Liver (tissue), 8 donors: ENCODE measurements at regions not wholly inside any gene's neighbourhood (a gene's known extent, or its start where the extent isn't known, plus 50 kb on each side); places are given as distances from the start of the nearest gene placed in this dataset.

ENCODE experiments used
- DNase-seq: peaks from one replicate; pipeline ENCODE4 v3.0.0-alpha.2; 2017; ENCODE audit warnings: low spot score
- H3K27ac ChIP-seq, 2 donors: one replicate each; pipeline ENCODE4 v1.7.0; 2013; ENCODE audit warnings: inconsistent platforms in 2 of 2, low read length in 2 of 2, control low read depth in 1 of 2, low read depth in 1 of 2, mild to moderate bottlenecking in 1 of 2
- H3K27me3 ChIP-seq, 4 donors: one replicate each; pipeline versions ENCODE4 v1.6.1 to v1.7.0; 2013; ENCODE audit warnings: low read length in 3 of 4, inconsistent platforms in 1 of 4, mild to moderate bottlenecking in 1 of 4, moderate library complexity in 1 of 4; ENCODE audit not compliant: control insufficient read depth in 4 of 4, insufficient read depth in 4 of 4
- H3K36me3 ChIP-seq, 4 donors: one replicate each; pipeline versions ENCODE4 v1.6.1 to v1.7.0; 2013; ENCODE audit warnings: low read length in 3 of 4, mild to moderate bottlenecking in 3 of 4, low read depth in 1 of 4, moderate library complexity in 1 of 4; ENCODE audit not compliant: control insufficient read depth in 4 of 4, insufficient read depth in 3 of 4
- H3K4me1 ChIP-seq, 4 donors: one replicate each; pipeline versions ENCODE4 v1.6.1 to v1.7.0; 2013; ENCODE audit warnings: low read length in 3 of 4, mild to moderate bottlenecking in 3 of 4, moderate library complexity in 1 of 4; ENCODE audit not compliant: control insufficient read depth in 4 of 4, insufficient read depth in 4 of 4
- H3K4me3 ChIP-seq, 3 donors: one replicate each; pipeline versions ENCODE4 v1.6.1 to v1.7.0; 2013; ENCODE audit warnings: low read length in 3 of 3, control low read depth in 1 of 3, low read depth in 1 of 3, mild to moderate bottlenecking in 1 of 3
- H3K9ac ChIP-seq, 2 donors: one replicate each; pipeline ENCODE4 v1.7.0; 2013; ENCODE audit warnings: low read length in 2 of 2, mild to moderate bottlenecking in 2 of 2, moderate library complexity in 2 of 2, control low read depth in 1 of 2, low read depth in 1 of 2
- H3K9me3 ChIP-seq, 4 donors: one replicate each; pipeline versions ENCODE4 v1.6.1 to v1.7.0; 2013; ENCODE audit warnings: low read length in 3 of 4; ENCODE audit not compliant: control insufficient read depth in 4 of 4
- ATF3 ChIP-seq: IDR thresholded peaks from 2 replicates; pipeline ENCODE4 v1.6.1; 2016; ENCODE audit warnings: antibody characterized with exemption
- EGR1 ChIP-seq, 2 donors: IDR thresholded peaks; 2 replicates each; pipeline ENCODE4 v1.6.1; 2016 to 2018; ENCODE audit warnings: antibody characterized with exemption in 2 of 2, low read depth in 2 of 2
- FOXA1 ChIP-seq: IDR thresholded peaks from 2 replicates; pipeline ENCODE4 v1.6.1; 2016; ENCODE audit warnings: antibody characterized with exemption
- GABPA ChIP-seq, 2 donors: IDR thresholded peaks in 1 of 2; conservative IDR thresholded peaks in 1 of 2; 2 replicates each; pipeline ENCODE4 v1.6.1; 2016; ENCODE audit warnings: antibody characterized with exemption in 2 of 2, mild to moderate bottlenecking in 1 of 2, moderate library complexity in 1 of 2
- HNF4A ChIP-seq, 2 donors: conservative IDR thresholded peaks; 2 replicates each; pipeline ENCODE4 v1.6.1; 2016; ENCODE audit warnings: antibody characterized with exemption in 2 of 2, mild to moderate bottlenecking in 2 of 2
- HNF4G ChIP-seq: IDR thresholded peaks from 2 replicates; pipeline ENCODE4 v1.6.1; 2016; ENCODE audit warnings: antibody characterized with exemption
- JUND ChIP-seq, 2 donors: IDR thresholded peaks; 2 replicates each; pipeline ENCODE4 v1.6.1; 2016; ENCODE audit warnings: antibody characterized with exemption in 2 of 2
- NR2F2 ChIP-seq: IDR thresholded peaks from 2 replicates; pipeline ENCODE4 v1.6.1; 2016; ENCODE audit warnings: antibody characterized with exemption
- RAD21 ChIP-seq, 2 donors: IDR thresholded peaks; 2 replicates each; pipeline ENCODE4 v1.6.1; 2016; ENCODE audit warnings: antibody characterized with exemption in 2 of 2, mild to moderate bottlenecking in 2 of 2
- RXRA ChIP-seq, 2 donors: IDR thresholded peaks; 2 replicates each; pipeline ENCODE4 v1.6.1; 2017 to 2018; ENCODE audit warnings: antibody characterized with exemption in 2 of 2, mild to moderate bottlenecking in 1 of 2
- SP1 ChIP-seq: IDR thresholded peaks from 2 replicates; pipeline ENCODE4 v1.6.1; 2018; ENCODE audit warnings: antibody characterized with exemption, mild to moderate bottlenecking
- TAF1 ChIP-seq: conservative IDR thresholded peaks from 2 replicates; pipeline ENCODE4 v1.6.1; 2016; ENCODE audit warnings: antibody characterized with exemption, mild to moderate bottlenecking
- YY1 ChIP-seq: IDR thresholded peaks from 2 replicates; pipeline ENCODE4 v1.6.1; 2016; ENCODE audit warnings: antibody characterized with exemption, mild to moderate bottlenecking
- ZBTB33 ChIP-seq: IDR thresholded peaks from 2 replicates; pipeline ENCODE4 v1.6.1; 2016; ENCODE audit warnings: antibody characterized with exemption
- WGBS: extraction: QIAGEN DNeasy Blood & Tissue Kit; methylation state at CpG from one replicate; pipeline ENCODE4 v1.1.7; 2013; 5-methylcytosine and 5-hydroxymethylcytosine counted together
- TF ChIP-seq, protein P1 (sequence below): fragments of 150-350 bp; IDR thresholded peaks from 2 replicates; pipeline ENCODE4 v1.5.1; 2017; ENCODE audit warnings: improper control_type of control experiment, low read depth, low read length; ENCODE audit not compliant: missing input control
- TF ChIP-seq, protein P2 (sequence below): IDR thresholded peaks from 2 replicates; pipeline ENCODE4 v1.6.1; 2016; ENCODE audit warnings: antibody characterized with exemption, mild to moderate bottlenecking
- TF ChIP-seq, protein P3 (sequence below): IDR thresholded peaks from 2 replicates; pipeline ENCODE4 v1.6.1; 2016; ENCODE audit warnings: antibody characterized with exemption
- donor health status: healthy.
- donor health status: healthy.
- donor health status: healthy.
- donor health status: healthy.
- donor health status: healthy.

DNA sequence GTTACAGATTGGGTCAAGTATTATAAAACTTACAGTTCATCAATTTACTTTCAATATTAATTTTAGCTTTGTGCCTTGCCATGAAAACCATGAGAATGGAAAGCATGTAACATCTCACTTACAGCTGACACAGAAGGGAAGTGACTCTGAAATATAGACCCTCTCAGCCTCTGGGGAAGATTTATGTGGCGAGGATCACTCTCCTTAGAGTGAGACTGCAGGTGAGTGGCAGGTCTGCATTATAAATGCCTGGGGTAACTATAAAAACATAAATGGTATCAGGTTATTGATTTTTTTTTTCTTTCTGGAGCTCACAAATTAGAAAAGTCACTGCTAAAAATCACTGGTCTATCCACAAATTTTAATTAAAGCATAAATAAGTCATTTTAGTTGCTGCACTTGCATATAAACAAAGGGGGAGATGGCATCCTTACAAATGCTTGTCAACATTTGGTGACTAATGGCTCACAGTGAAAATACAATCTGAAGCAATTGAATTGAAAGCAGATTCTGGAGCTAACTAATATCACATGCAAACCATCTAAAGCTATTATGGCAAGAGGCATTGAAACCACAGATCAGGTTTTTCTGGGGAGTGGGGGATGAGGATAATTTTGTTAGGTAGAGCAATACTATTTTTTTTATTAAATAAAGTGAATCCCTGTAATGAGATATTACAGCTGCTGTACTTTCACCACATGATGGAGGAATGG is 200.9 kb downstream of the TM2D1 start:
- 91% methylated on average over 1 of the region's 1 CpG for WGBS
- Histone ChIP-seq H3K4me3 (no peak overlapping the region), H3K36me3 (no peaks in the 10 kb centered on the region), H3K4me1 (no peaks in the 10 kb centered on the region), H3K9me3 (no peaks in the 10 kb centered on the region), H3K9ac (no peak overlapping the region), H3K27me3 (no peaks in the 10 kb centered on the region), H3K27ac (no peak overlapping the region)
- no peak for TF ChIP-seq SP1
- TF ChIP-seq, protein P1, sequence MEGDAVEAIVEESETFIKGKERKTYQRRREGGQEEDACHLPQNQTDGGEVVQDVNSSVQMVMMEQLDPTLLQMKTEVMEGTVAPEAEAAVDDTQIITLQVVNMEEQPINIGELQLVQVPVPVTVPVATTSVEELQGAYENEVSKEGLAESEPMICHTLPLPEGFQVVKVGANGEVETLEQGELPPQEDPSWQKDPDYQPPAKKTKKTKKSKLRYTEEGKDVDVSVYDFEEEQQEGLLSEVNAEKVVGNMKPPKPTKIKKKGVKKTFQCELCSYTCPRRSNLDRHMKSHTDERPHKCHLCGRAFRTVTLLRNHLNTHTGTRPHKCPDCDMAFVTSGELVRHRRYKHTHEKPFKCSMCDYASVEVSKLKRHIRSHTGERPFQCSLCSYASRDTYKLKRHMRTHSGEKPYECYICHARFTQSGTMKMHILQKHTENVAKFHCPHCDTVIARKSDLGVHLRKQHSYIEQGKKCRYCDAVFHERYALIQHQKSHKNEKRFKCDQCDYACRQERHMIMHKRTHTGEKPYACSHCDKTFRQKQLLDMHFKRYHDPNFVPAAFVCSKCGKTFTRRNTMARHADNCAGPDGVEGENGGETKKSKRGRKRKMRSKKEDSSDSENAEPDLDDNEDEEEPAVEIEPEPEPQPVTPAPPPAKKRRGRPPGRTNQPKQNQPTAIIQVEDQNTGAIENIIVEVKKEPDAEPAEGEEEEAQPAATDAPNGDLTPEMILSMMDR = no peak
- no peak for TF ChIP-seq HNF4G
- no peak for TF ChIP-seq EGR1 (IDR thresholded peaks at IDR 0.05; ENCODE audit: low read depth in 2 of 2)
- no peak for TF ChIP-seq ATF3
- TF ChIP-seq, protein P2, sequence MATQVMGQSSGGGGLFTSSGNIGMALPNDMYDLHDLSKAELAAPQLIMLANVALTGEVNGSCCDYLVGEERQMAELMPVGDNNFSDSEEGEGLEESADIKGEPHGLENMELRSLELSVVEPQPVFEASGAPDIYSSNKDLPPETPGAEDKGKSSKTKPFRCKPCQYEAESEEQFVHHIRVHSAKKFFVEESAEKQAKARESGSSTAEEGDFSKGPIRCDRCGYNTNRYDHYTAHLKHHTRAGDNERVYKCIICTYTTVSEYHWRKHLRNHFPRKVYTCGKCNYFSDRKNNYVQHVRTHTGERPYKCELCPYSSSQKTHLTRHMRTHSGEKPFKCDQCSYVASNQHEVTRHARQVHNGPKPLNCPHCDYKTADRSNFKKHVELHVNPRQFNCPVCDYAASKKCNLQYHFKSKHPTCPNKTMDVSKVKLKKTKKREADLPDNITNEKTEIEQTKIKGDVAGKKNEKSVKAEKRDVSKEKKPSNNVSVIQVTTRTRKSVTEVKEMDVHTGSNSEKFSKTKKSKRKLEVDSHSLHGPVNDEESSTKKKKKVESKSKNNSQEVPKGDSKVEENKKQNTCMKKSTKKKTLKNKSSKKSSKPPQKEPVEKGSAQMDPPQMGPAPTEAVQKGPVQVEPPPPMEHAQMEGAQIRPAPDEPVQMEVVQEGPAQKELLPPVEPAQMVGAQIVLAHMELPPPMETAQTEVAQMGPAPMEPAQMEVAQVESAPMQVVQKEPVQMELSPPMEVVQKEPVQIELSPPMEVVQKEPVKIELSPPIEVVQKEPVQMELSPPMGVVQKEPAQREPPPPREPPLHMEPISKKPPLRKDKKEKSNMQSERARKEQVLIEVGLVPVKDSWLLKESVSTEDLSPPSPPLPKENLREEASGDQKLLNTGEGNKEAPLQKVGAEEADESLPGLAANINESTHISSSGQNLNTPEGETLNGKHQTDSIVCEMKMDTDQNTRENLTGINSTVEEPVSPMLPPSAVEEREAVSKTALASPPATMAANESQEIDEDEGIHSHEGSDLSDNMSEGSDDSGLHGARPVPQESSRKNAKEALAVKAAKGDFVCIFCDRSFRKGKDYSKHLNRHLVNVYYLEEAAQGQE = no peak
- TF ChIP-seq FOXA1 = no peak
- TF ChIP-seq RXRA (IDR thresholded peaks at IDR 0.05) = no peak
- no peak for TF ChIP-seq NR2F2
- TF ChIP-seq YY1 = no peak
- TF ChIP-seq JUND (IDR thresholded peaks at IDR 0.05) = no peak
- no peak for TF ChIP-seq ZBTB33
- TF ChIP-seq, protein P3, sequence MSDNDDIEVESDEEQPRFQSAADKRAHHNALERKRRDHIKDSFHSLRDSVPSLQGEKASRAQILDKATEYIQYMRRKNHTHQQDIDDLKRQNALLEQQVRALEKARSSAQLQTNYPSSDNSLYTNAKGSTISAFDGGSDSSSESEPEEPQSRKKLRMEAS = no peak
- no peak for TF ChIP-seq GABPA (IDR thresholded peaks at IDR 0.05 in 1 of 2, conservative IDR thresholded peaks at IDR 0.05 in 1 of 2)
- DNase-seq = no peak

- 94% methylated on average over 1 of the region's 1 CpG for WGBS
- no peak overlapping the region for H3K4me3 ChIP-seq
- no peaks in the 10 kb centered on the region for H3K4me1 ChIP-seq
- H3K9me3 ChIP-seq = no peaks in the 10 kb centered on the region
- H3K9ac ChIP-seq = no peak overlapping the region
- H3K27me3 ChIP-seq = no peaks in the 10 kb centered on the region
- H3K36me3 ChIP-seq = no peaks in the 10 kb centered on the region
- no peak for DNase-seq
- H3K27ac ChIP-seq = no peak overlapping the region
- TF ChIP-seq TAF1 (no peak), RAD21 (IDR thresholded peaks at IDR 0.05) (no peak), HNF4G (no peak), FOXA1 (no peak), YY1 (no peak), HNF4A (conservative IDR thresholded peaks at IDR 0.05) (no peak), GABPA (IDR thresholded peaks at IDR 0.05 in 1 of 2, conservative IDR thresholded peaks at IDR 0.05 in 1 of 2) (no peak), NR2F2 (no peak), JUND (IDR thresholded peaks at IDR 0.05) (no peak), EGR1 (IDR thresholded peaks at IDR 0.05; ENCODE audit: low read depth in 2 of 2) (no peak), RXRA (IDR thresholded peaks at IDR 0.05) (no peak)
- TF ChIP-seq, protein P1 = no peak
- TF ChIP-seq, protein P2 = no peak
These were observed 201.7 kb downstream of the TM2D1 start for GRCh38 chr1:61523229-61523628.
